ENCODE measurements at regions not wholly inside any gene's neighbourhood (a gene's known extent, or its start where the extent isn't known, plus 50 kb on each side); places are given as distances from the start of the nearest gene placed in this dataset.
"Not testable (repeated sequence)": the region's sequence is repeated elsewhere in the genome, so short reads cannot be mapped to it uniquely, and the experiment has no call there.

GRCh38 chr18:5830902-5831301 lies 64.4 kb downstream of the TMEM200C start:
- not testable (repeated sequence) for DNase-seq

- DNase-seq, result no peak
Measured at GRCh38 chr18:5828913-5829312, 66.4 kb downstream of the TMEM200C start.

- no peak for DNase-seq
Measured at GRCh38 chr18:5825663-5826062, 69.7 kb downstream of the TMEM200C start.

GRCh38 chr18:5824370-5824984 lies 70.8 kb downstream of the TMEM200C start:
- DNase-seq, result no peak

- no peak for DNase-seq
Measured at GRCh38 chr18:5817816-5818215, 77.5 kb downstream of the TMEM200C start.

- no peak for DNase-seq
Measured at GRCh38 chr18:5806860-5807259, 88.5 kb downstream of the TMEM200C start.

- no peak for DNase-seq
Measured at GRCh38 chr18:5787936-5788335, 107.4 kb downstream of the TMEM200C start.

GRCh38 chr18:5779922-5780321 lies 115.4 kb downstream of the TMEM200C start:
- no peak for DNase-seq

GRCh38 chr18:5772306-5773105 lies 122.8 kb downstream of the TMEM200C start:
- DNase-seq, result no peak

GRCh38 chr18:5771343-5771742 lies 124.0 kb downstream of the TMEM200C start:
- DNase-seq, result no peak

- no peak for DNase-seq
Measured at GRCh38 chr18:5770176-5770575, 125.1 kb downstream of the TMEM200C start.

GRCh38 chr18:5768454-5768853 lies 126.9 kb downstream of the TMEM200C start:
- DNase-seq, result no peak

- DNase-seq, result peak; percentile 89
Measured at GRCh38 chr18:5759194-5759593, 136.1 kb downstream of the TMEM200C start.

GRCh38 chr18:5756823-5757222 lies 138.5 kb downstream of the TMEM200C start:
- DNase-seq, result no peak

- DNase-seq, result no peak
Measured at GRCh38 chr18:5747678-5748077, 147.6 kb downstream of the TMEM200C start.

GRCh38 chr18:5746844-5747243 lies 148.5 kb downstream of the TMEM200C start:
- DNase-seq, result no peak

GRCh38 chr18:5744659-5745058 lies 150.7 kb downstream of the TMEM200C start:
- DNase-seq, result no peak

- no peak for DNase-seq
Measured at GRCh38 chr18:5738526-5738925, 156.8 kb downstream of the TMEM200C start.

GRCh38 chr18:5732318-5732717 lies 163.0 kb downstream of the TMEM200C start:
- DNase-seq, result no peak

GRCh38 chr18:5729983-5730699 lies 165.2 kb downstream of the TMEM200C start:
- no peak for DNase-seq

GRCh38 chr18:5728531-5728930 lies 166.8 kb downstream of the TMEM200C start:
- no peak for DNase-seq

GRCh38 chr18:5726011-5726410 lies 169.3 kb downstream of the TMEM200C start:
- DNase-seq, result no peak

- DNase-seq, result no peak
Measured at GRCh38 chr18:5721924-5722323, 173.4 kb downstream of the TMEM200C start.

- no peak for DNase-seq
Measured at GRCh38 chr18:5720132-5720531, 175.2 kb downstream of the TMEM200C start.
